LNCaP clone FGC (cell line): ENCODE measurements at regions not wholly inside any gene's neighbourhood (a gene's known extent, or its start where the extent isn't known, plus 50 kb on each side); places are given as distances from the start of the nearest gene placed in this dataset.

Experiments used
- DNase-seq: peaks from one replicate; pipeline ENCODE4 v3.0.0-alpha.2; 2011; ENCODE audit warnings: low read depth
- H3K4me3 ChIP-seq: 2 replicates; pipeline ENCODE4 v1.5.1; 2011; ENCODE audit warnings: mild to moderate bottlenecking, low read depth, low read length, control low read depth
- TF ChIP-seq, protein P1 (sequence below): IDR thresholded peaks from 2 replicates; pipeline ENCODE4 v1.5.1; 2012; ENCODE audit warnings: mild to moderate bottlenecking; ENCODE audit not compliant: control insufficient read depth, insufficient read depth; ENCODE audit errors: extremely low read depth

GRCh38 chr3:27990837-27991236 lies 250.6 kb upstream of the CMC1 start:
- H3K4me3 ChIP-seq = no peak overlapping the region
- DNase-seq = no peak
- TF ChIP-seq, protein P1, sequence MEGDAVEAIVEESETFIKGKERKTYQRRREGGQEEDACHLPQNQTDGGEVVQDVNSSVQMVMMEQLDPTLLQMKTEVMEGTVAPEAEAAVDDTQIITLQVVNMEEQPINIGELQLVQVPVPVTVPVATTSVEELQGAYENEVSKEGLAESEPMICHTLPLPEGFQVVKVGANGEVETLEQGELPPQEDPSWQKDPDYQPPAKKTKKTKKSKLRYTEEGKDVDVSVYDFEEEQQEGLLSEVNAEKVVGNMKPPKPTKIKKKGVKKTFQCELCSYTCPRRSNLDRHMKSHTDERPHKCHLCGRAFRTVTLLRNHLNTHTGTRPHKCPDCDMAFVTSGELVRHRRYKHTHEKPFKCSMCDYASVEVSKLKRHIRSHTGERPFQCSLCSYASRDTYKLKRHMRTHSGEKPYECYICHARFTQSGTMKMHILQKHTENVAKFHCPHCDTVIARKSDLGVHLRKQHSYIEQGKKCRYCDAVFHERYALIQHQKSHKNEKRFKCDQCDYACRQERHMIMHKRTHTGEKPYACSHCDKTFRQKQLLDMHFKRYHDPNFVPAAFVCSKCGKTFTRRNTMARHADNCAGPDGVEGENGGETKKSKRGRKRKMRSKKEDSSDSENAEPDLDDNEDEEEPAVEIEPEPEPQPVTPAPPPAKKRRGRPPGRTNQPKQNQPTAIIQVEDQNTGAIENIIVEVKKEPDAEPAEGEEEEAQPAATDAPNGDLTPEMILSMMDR = no peak

- TF ChIP-seq, protein P1 = no peak
- no peak for DNase-seq
- no peak overlapping the region for H3K4me3 ChIP-seq
Observed at GRCh38 chr3:27993051-27993450, 248.4 kb upstream of the CMC1 start.

DNA sequence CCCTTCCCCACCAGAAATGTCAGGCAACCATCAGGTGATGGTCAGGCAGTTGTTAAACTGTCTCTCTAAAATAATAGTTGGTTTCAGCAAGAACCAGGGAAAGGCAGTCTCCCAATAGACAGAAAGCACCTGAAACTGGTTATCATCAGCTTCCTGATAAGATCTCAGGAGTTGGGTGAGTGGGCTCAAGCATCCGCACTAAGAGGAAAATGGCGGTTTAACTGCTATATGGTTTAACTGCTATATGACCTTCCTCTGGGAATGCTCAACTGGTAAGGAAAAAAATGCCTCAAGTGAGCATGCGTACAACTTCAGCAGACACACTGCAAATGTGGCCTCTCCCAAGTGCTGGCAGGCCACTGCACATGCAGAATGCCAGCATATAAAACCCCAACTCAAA lies 240.8 kb upstream of the CMC1 start:
- no peak overlapping the region for H3K4me3 ChIP-seq
- no peak for DNase-seq
- TF ChIP-seq, protein P1 = no peak

GRCh38 chr3:28008235-28008634 lies 233.2 kb upstream of the CMC1 start:
- H3K4me3 ChIP-seq = no peak overlapping the region

GRCh38 chr3:28012830-28013229 lies 228.6 kb upstream of the CMC1 start:
- no peak for DNase-seq
- no peak overlapping the region for H3K4me3 ChIP-seq
- TF ChIP-seq, protein P1 = no peak

More at GRCh38 chr3:28008235-28008634, 233.2 kb upstream of the CMC1 start:
- DNase-seq = no peak
- TF ChIP-seq, protein P1 = no peak

GRCh38 chr3:28013864-28014473 lies 227.4 kb upstream of the CMC1 start:
- H3K4me3 ChIP-seq = no peak overlapping the region
- no peak for DNase-seq
- TF ChIP-seq, protein P1 = no peak
